Liver (tissue), 8 donors: ENCODE measurements at regions not wholly inside any gene's neighbourhood (a gene's known extent, or its start where the extent isn't known, plus 50 kb on each side); places are given as distances from the start of the nearest gene placed in this dataset.

Experiments
- DNase-seq: peaks from one replicate; pipeline ENCODE4 v3.0.0-alpha.2; 2017; ENCODE audit warnings: low spot score
- H3K27ac ChIP-seq, 2 donors: one replicate each; pipeline ENCODE4 v1.7.0; 2013; ENCODE audit warnings: inconsistent platforms in 2 of 2, low read length in 2 of 2, control low read depth in 1 of 2, low read depth in 1 of 2, mild to moderate bottlenecking in 1 of 2
- H3K27me3 ChIP-seq, 4 donors: one replicate each; pipeline versions ENCODE4 v1.6.1 to v1.7.0; 2013; ENCODE audit warnings: low read length in 3 of 4, inconsistent platforms in 1 of 4, mild to moderate bottlenecking in 1 of 4, moderate library complexity in 1 of 4; ENCODE audit not compliant: control insufficient read depth in 4 of 4, insufficient read depth in 4 of 4
- H3K36me3 ChIP-seq, 4 donors: one replicate each; pipeline versions ENCODE4 v1.6.1 to v1.7.0; 2013; ENCODE audit warnings: low read length in 3 of 4, mild to moderate bottlenecking in 3 of 4, low read depth in 1 of 4, moderate library complexity in 1 of 4; ENCODE audit not compliant: control insufficient read depth in 4 of 4, insufficient read depth in 3 of 4
- H3K4me1 ChIP-seq, 4 donors: one replicate each; pipeline versions ENCODE4 v1.6.1 to v1.7.0; 2013; ENCODE audit warnings: low read length in 3 of 4, mild to moderate bottlenecking in 3 of 4, moderate library complexity in 1 of 4; ENCODE audit not compliant: control insufficient read depth in 4 of 4, insufficient read depth in 4 of 4
- H3K4me3 ChIP-seq, 3 donors: one replicate each; pipeline versions ENCODE4 v1.6.1 to v1.7.0; 2013; ENCODE audit warnings: low read length in 3 of 3, control low read depth in 1 of 3, low read depth in 1 of 3, mild to moderate bottlenecking in 1 of 3
- H3K9ac ChIP-seq, 2 donors: one replicate each; pipeline ENCODE4 v1.7.0; 2013; ENCODE audit warnings: low read length in 2 of 2, mild to moderate bottlenecking in 2 of 2, moderate library complexity in 2 of 2, control low read depth in 1 of 2, low read depth in 1 of 2
- H3K9me3 ChIP-seq, 4 donors: one replicate each; pipeline versions ENCODE4 v1.6.1 to v1.7.0; 2013; ENCODE audit warnings: low read length in 3 of 4; ENCODE audit not compliant: control insufficient read depth in 4 of 4
- ATF3 ChIP-seq: IDR thresholded peaks from 2 replicates; pipeline ENCODE4 v1.6.1; 2016; ENCODE audit warnings: antibody characterized with exemption
- CTCF ChIP-seq: fragments of 150-350 bp; IDR thresholded peaks from 2 replicates; pipeline ENCODE4 v1.5.1; 2017; ENCODE audit warnings: improper control_type of control experiment, low read depth, low read length; ENCODE audit not compliant: missing input control
- EGR1 ChIP-seq, 2 donors: IDR thresholded peaks; 2 replicates each; pipeline ENCODE4 v1.6.1; 2016 to 2018; ENCODE audit warnings: antibody characterized with exemption in 2 of 2, low read depth in 2 of 2
- FOXA1 ChIP-seq: IDR thresholded peaks from 2 replicates; pipeline ENCODE4 v1.6.1; 2016; ENCODE audit warnings: antibody characterized with exemption
- FOXA2 ChIP-seq: IDR thresholded peaks from 2 replicates; pipeline ENCODE4 v1.6.1; 2016; ENCODE audit warnings: antibody characterized with exemption
- GABPA ChIP-seq, 2 donors: IDR thresholded peaks in 1 of 2; conservative IDR thresholded peaks in 1 of 2; 2 replicates each; pipeline ENCODE4 v1.6.1; 2016; ENCODE audit warnings: antibody characterized with exemption in 2 of 2, mild to moderate bottlenecking in 1 of 2, moderate library complexity in 1 of 2
- HNF4A ChIP-seq, 2 donors: conservative IDR thresholded peaks; 2 replicates each; pipeline ENCODE4 v1.6.1; 2016; ENCODE audit warnings: antibody characterized with exemption in 2 of 2, mild to moderate bottlenecking in 2 of 2
- HNF4G ChIP-seq: IDR thresholded peaks from 2 replicates; pipeline ENCODE4 v1.6.1; 2016; ENCODE audit warnings: antibody characterized with exemption
- JUND ChIP-seq, 2 donors: IDR thresholded peaks; 2 replicates each; pipeline ENCODE4 v1.6.1; 2016; ENCODE audit warnings: antibody characterized with exemption in 2 of 2
- NR2F2 ChIP-seq: IDR thresholded peaks from 2 replicates; pipeline ENCODE4 v1.6.1; 2016; ENCODE audit warnings: antibody characterized with exemption
- RAD21 ChIP-seq, 2 donors: IDR thresholded peaks; 2 replicates each; pipeline ENCODE4 v1.6.1; 2016; ENCODE audit warnings: antibody characterized with exemption in 2 of 2, mild to moderate bottlenecking in 2 of 2
- RXRA ChIP-seq, 2 donors: IDR thresholded peaks; 2 replicates each; pipeline ENCODE4 v1.6.1; 2017 to 2018; ENCODE audit warnings: antibody characterized with exemption in 2 of 2, mild to moderate bottlenecking in 1 of 2
- SP1 ChIP-seq: IDR thresholded peaks from 2 replicates; pipeline ENCODE4 v1.6.1; 2018; ENCODE audit warnings: antibody characterized with exemption, mild to moderate bottlenecking
- TAF1 ChIP-seq: conservative IDR thresholded peaks from 2 replicates; pipeline ENCODE4 v1.6.1; 2016; ENCODE audit warnings: antibody characterized with exemption, mild to moderate bottlenecking
- YY1 ChIP-seq: IDR thresholded peaks from 2 replicates; pipeline ENCODE4 v1.6.1; 2016; ENCODE audit warnings: antibody characterized with exemption, mild to moderate bottlenecking
- WGBS: extraction: QIAGEN DNeasy Blood & Tissue Kit; methylation state at CpG from one replicate; pipeline ENCODE4 v1.1.7; 2013; 5-methylcytosine and 5-hydroxymethylcytosine counted together
- TF ChIP-seq, protein P1 (sequence below): IDR thresholded peaks from 2 replicates; pipeline ENCODE4 v1.6.1; 2016; ENCODE audit warnings: antibody characterized with exemption, mild to moderate bottlenecking
- TF ChIP-seq, protein P2 (sequence below): IDR thresholded peaks from 2 replicates; pipeline ENCODE4 v1.6.1; 2016; ENCODE audit warnings: antibody characterized with exemption
- TF ChIP-seq, protein P3 (sequence below): IDR thresholded peaks from 2 replicates; pipeline ENCODE4 v1.6.1; 2016; ENCODE audit warnings: antibody characterized with exemption
- donor health status: healthy.
- donor health status: healthy.
- donor health status: healthy.
- donor health status: healthy.
- donor health status: healthy.

DNA sequence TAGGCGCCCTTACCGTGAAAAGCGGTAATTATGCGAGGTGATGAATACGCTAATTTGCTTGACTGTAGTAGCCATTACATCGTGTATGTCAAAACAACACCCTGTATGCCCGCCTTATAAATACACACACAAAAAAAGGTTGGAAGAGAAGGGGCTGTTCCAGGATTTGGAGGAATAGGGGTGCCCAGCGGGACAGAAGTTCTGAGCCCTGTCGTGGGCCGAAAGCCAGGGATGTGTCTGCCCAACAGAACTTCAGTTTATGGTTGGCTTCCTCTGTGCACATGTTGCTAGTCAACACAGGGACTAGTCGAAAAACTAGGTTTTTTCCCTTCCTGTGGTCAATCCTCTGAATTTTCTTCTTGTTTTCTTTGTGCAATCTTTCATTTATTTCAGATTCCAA is 182.5 kb downstream of the ACKR3 start:
- no peaks in the 10 kb centered on the region for H3K9me3 ChIP-seq
- no peak overlapping the region for H3K9ac ChIP-seq
- H3K4me1 ChIP-seq: peaks cover 7 to 33% (median 18%) of the 10 kb centered on the region in 4 donors
- no peaks in the 10 kb centered on the region for H3K27me3 ChIP-seq
- no peak for DNase-seq
- WGBS: 97% methylated on average over 11 of the region's 11 CpGs
- TF ChIP-seq EGR1 (IDR thresholded peaks at IDR 0.05; ENCODE audit: low read depth in 2 of 2) (no peak), NR2F2 (no peak), YY1 (no peak), CTCF (no peak), HNF4G (no peak), FOXA1 (no peak), TAF1 (no peak), GABPA (IDR thresholded peaks at IDR 0.05 in 1 of 2, conservative IDR thresholded peaks at IDR 0.05 in 1 of 2) (no peak), SP1 (no peak), HNF4A (conservative IDR thresholded peaks at IDR 0.05) (no peak), JUND (IDR thresholded peaks at IDR 0.05) (no peak), ATF3 (no peak), RAD21 (IDR thresholded peaks at IDR 0.05) (no peak), FOXA2 (no peak), RXRA (IDR thresholded peaks at IDR 0.05) (no peak)
- TF ChIP-seq, protein P1, sequence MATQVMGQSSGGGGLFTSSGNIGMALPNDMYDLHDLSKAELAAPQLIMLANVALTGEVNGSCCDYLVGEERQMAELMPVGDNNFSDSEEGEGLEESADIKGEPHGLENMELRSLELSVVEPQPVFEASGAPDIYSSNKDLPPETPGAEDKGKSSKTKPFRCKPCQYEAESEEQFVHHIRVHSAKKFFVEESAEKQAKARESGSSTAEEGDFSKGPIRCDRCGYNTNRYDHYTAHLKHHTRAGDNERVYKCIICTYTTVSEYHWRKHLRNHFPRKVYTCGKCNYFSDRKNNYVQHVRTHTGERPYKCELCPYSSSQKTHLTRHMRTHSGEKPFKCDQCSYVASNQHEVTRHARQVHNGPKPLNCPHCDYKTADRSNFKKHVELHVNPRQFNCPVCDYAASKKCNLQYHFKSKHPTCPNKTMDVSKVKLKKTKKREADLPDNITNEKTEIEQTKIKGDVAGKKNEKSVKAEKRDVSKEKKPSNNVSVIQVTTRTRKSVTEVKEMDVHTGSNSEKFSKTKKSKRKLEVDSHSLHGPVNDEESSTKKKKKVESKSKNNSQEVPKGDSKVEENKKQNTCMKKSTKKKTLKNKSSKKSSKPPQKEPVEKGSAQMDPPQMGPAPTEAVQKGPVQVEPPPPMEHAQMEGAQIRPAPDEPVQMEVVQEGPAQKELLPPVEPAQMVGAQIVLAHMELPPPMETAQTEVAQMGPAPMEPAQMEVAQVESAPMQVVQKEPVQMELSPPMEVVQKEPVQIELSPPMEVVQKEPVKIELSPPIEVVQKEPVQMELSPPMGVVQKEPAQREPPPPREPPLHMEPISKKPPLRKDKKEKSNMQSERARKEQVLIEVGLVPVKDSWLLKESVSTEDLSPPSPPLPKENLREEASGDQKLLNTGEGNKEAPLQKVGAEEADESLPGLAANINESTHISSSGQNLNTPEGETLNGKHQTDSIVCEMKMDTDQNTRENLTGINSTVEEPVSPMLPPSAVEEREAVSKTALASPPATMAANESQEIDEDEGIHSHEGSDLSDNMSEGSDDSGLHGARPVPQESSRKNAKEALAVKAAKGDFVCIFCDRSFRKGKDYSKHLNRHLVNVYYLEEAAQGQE: no peak
- TF ChIP-seq, protein P2, sequence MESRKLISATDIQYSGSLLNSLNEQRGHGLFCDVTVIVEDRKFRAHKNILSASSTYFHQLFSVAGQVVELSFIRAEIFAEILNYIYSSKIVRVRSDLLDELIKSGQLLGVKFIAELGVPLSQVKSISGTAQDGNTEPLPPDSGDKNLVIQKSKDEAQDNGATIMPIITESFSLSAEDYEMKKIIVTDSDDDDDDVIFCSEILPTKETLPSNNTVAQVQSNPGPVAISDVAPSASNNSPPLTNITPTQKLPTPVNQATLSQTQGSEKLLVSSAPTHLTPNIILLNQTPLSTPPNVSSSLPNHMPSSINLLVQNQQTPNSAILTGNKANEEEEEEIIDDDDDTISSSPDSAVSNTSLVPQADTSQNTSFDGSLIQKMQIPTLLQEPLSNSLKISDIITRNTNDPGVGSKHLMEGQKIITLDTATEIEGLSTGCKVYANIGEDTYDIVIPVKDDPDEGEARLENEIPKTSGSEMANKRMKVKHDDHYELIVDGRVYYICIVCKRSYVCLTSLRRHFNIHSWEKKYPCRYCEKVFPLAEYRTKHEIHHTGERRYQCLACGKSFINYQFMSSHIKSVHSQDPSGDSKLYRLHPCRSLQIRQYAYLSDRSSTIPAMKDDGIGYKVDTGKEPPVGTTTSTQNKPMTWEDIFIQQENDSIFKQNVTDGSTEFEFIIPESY: no peak
- TF ChIP-seq, protein P3, sequence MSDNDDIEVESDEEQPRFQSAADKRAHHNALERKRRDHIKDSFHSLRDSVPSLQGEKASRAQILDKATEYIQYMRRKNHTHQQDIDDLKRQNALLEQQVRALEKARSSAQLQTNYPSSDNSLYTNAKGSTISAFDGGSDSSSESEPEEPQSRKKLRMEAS: no peak
- no peak overlapping the region for H3K4me3 ChIP-seq
- H3K36me3 ChIP-seq: no peaks in the 10 kb centered on the region
- H3K27ac ChIP-seq: no peak overlapping the region
